ENCODE measurements at regions not wholly inside any gene's neighbourhood (a gene's known extent, or its start where the extent isn't known, plus 50 kb on each side); places are given as distances from the start of the nearest gene placed in this dataset.

- Histone ChIP-seq H3K79me2 (ENCODE audit: insufficient read depth, low read length) (no peaks in the 10 kb centered on the region), H3K9me3 (ENCODE audit: low read length) (0 out of 2 replicates have a peak, but pooled peaks cover under 1% of the 10 kb centered on the region), H4K20me1 (ENCODE audit: insufficient read depth, low read length) (no peaks in the 10 kb centered on the region), H3K9ac (ENCODE audit: insufficient read depth, low read depth, low read length) (no peak overlapping the region), H2AFZ (ENCODE audit: low read length) (no peak overlapping the region), H3K36me3 (replicated peaks in 1 of 2; ENCODE audit: control insufficient read depth in 1 of 2, insufficient read depth in 2 of 2, low read length in 2 of 2) (no peaks in the 10 kb centered on the region), H3K4me1 (ENCODE audit: insufficient read depth, low read length) (peaks cover 32% of the 10 kb centered on the region), H3K4me3 (replicated peaks in 1 of 3; ENCODE audit: insufficient read depth in 1 of 3, low read depth in 2 of 3, low read length in 3 of 3) (no peak overlapping the region), H3K27ac (ENCODE audit: extremely low read length, insufficient read depth, low read length) (no peak overlapping the region), H3K4me2 (ENCODE audit: low read depth, low read length) (no peak overlapping the region), H3K27me3 (ENCODE audit: control insufficient read depth in 1 of 2, insufficient read depth in 2 of 2, low read length in 2 of 2) (peaks cover 5 to 17% of the 10 kb centered on the region in 2 experiments; a peak in 4 of 5 replicates)
- ChIA-PET POLR2A (no interaction called here), CTCF (ENCODE audit: low intra/inter-chr PET ratio, low total read pairs) (no interaction called here)
- intact Hi-C loops (cut with micrococcal nuclease; ENCODE audit: unreplicated experiment), result no loop called here
- in situ Hi-C loops (cut with HindIII; ENCODE audit: extremely low pct_ligation_motif_present, low pct_unique_long_range_greater_than_20kb), result no loop called here
- no peak for DNase-seq (ENCODE audit: low spot score)
- peak; percentile 49 for ATAC-seq
- 77% methylated on average over 32 of the region's 32 CpGs for WGBS (ENCODE audit: low lambda C conversion rate)
- FAIRE-seq, result no peak
- BruUV-seq (replicated peaks), result no TSS peak
- TF ChIP-seq ZBTB33 (CRISPR knock-in tag; IDR thresholded peaks at IDR 0.05), result peak; percentile 54; the same call in 1 of the 2 replicates
- TF ChIP-seq ZBTB7B (CRISPR knock-in tag; IDR thresholded peaks at IDR 0.05), result no peak
- TF ChIP-seq ZNF574 (CRISPR knock-in tag; IDR thresholded peaks at IDR 0.05), result no peak
- no peak for TF ChIP-seq ZNF10 (CRISPR knock-in tag; IDR thresholded peaks at IDR 0.05; ENCODE audit: borderline replicate concordance, low read depth)
- TF ChIP-seq HNRNPL (IDR thresholded peaks at IDR 0.05; ENCODE audit: low read depth, low read length), result peak; percentile 62; the same call in 1 of the 2 replicates
- TF ChIP-seq ZNF337 (CRISPR knock-in tag; IDR thresholded peaks at IDR 0.05; ENCODE audit: borderline replicate concordance, low read depth), result no peak
- TF ChIP-seq ZNF780A (CRISPR knock-in tag; IDR thresholded peaks at IDR 0.05), result no peak
- TF ChIP-seq PCBP1 (IDR thresholded peaks at IDR 0.05; ENCODE audit: borderline replicate concordance, low read depth, low read length), result 0 out of 2 replicates have a peak, but pooled peaks have one; percentile 72
- no peak for TF ChIP-seq KDM4B (CRISPR knock-in tag; IDR thresholded peaks at IDR 0.05)
- TF ChIP-seq ATF7-NPFF (CRISPR knock-in tag; IDR thresholded peaks at IDR 0.05; ENCODE audit: low read depth), result no peak
- TF ChIP-seq NRL (CRISPR knock-in tag; IDR thresholded peaks at IDR 0.05; ENCODE audit: borderline replicate concordance), result peak; percentile 45; the same call in 1 of the 2 replicates
- no peak for TF ChIP-seq SUZ12 (IDR thresholded peaks at IDR 0.05; ENCODE audit: low read depth, low read length)
- TF ChIP-seq ZNF333 (CRISPR knock-in tag; IDR thresholded peaks at IDR 0.05; ENCODE audit: borderline replicate concordance), result peak; percentile 97
- no peak for TF ChIP-seq REPIN1 (CRISPR knock-in tag; IDR thresholded peaks at IDR 0.05; ENCODE audit: borderline replicate concordance, low read depth)
- TF ChIP-seq ZNF687 (CRISPR knock-in tag; IDR thresholded peaks at IDR 0.05), result peak; percentile 50
Measured at GRCh38 chr6:167546611-167547327, 221.9 kb downstream of the TTLL2 start.
